IMR-90 (cell line): ENCODE measurements at regions not wholly inside any gene's neighbourhood (a gene's known extent, or its start where the extent isn't known, plus 50 kb on each side); places are given as distances from the start of the nearest gene placed in this dataset.

Source experiments
- BHLHE40 ChIP-seq: fragments of 150-350 bp; IDR thresholded peaks from 2 replicates; pipeline ENCODE4 v1.6.1; 2016; ENCODE audit warnings: mild to moderate bottlenecking, low read depth, low read length
- CTCF ChIP-seq: conservative IDR thresholded peaks from 2 replicates; pipeline ENCODE4 v1.5.1; 2012; ENCODE audit warnings: mild to moderate bottlenecking, low read depth, low read length, improper control_type of control experiment

GRCh38 chr13:40221460-40222201 lies 444.8 kb downstream of the FOXO1 start:
- TF ChIP-seq CTCF (no peak), BHLHE40 (no peak)
